HEK293 (cell line): ENCODE measurements at regions not wholly inside any gene's neighbourhood (a gene's known extent, or its start where the extent isn't known, plus 50 kb on each side); places are given as distances from the start of the nearest gene placed in this dataset.

Experiments used
- CTCF ChIA-PET: fragments of 350-600 bp; formaldehyde crosslinking; extraction: SDS; loops from one replicate; lab custom pipeline; 2021; ENCODE audit warnings: antibody characterized with exemption; lab: Yijun Ruan, JAX
- POLR2A ChIA-PET: fragments of 300-600 bp; formaldehyde crosslinking; extraction: SDS; loops from one replicate; lab custom pipeline; 2020; ENCODE audit warnings: antibody characterized with exemption, inconsistent platforms; lab: Yijun Ruan, JAX
- H3K27ac ChIP-seq: fragments of 200-500 bp; sonication (Bioruptor generic); 2 replicates; pipeline ENCODE4 v1.5.1; 2014; ENCODE audit warnings: low read depth, low read length, control low read depth, inconsistent platforms; ENCODE audit errors: extremely low read depth
- H3K36me3 ChIP-seq, 2 experiments: fragments of 200-500 bp in 1 of 2; sonication (Bioruptor generic) in 1 of 2; 1 replicate in 1 of 2; 2 replicates in 1 of 2; pipeline ENCODE4 v1.5.1; 2014 to 2017; ENCODE audit warnings: inconsistent platforms in 2 of 2, low read length in 2 of 2; ENCODE audit not compliant: control insufficient read depth in 2 of 2, insufficient read depth in 1 of 2
- H3K4me1 ChIP-seq: fragments of 200-500 bp; sonication (Bioruptor generic); 2 replicates; pipeline ENCODE4 v1.5.1; 2014; ENCODE audit warnings: mild to moderate bottlenecking, low read length, inconsistent platforms; ENCODE audit not compliant: control insufficient read depth, insufficient read depth
- H3K4me3 ChIP-seq: 2 replicates; pipeline ENCODE4 v1.5.1; 2011; ENCODE audit warnings: low read depth, mild to moderate bottlenecking, control low read depth, low read length, moderate library complexity
- H3K9me3 ChIP-seq: fragments of 200-500 bp; sonication (Bioruptor generic); 2 replicates; pipeline ENCODE4 v1.5.1; 2014; ENCODE audit warnings: low read depth, low read length, inconsistent platforms; ENCODE audit not compliant: control insufficient read depth, insufficient read depth
- BCL11B ChIP-seq: fragments of 450-650 bp; formaldehyde crosslinking; IDR thresholded peaks from 2 replicates; pipeline ENCODE4 v1.5.1; 2016; ENCODE audit warnings: low read depth, missing biosample characterization, missing genetic modification characterization
- FEZF1 ChIP-seq: fragments of 450-650 bp; formaldehyde crosslinking; IDR thresholded peaks from 2 replicates; pipeline ENCODE4 v1.5.1; 2016; ENCODE audit warnings: missing biosample characterization, missing genetic modification characterization
- KLF10 ChIP-seq: fragments of 450-650 bp; IDR thresholded peaks from 2 replicates; pipeline ENCODE4 v1.5.1; 2018; ENCODE audit warnings: missing biosample characterization, mild to moderate bottlenecking, missing genetic modification characterization
- KLF16 ChIP-seq: fragments of 450-650 bp; formaldehyde crosslinking; IDR thresholded peaks from 2 replicates; pipeline ENCODE4 v1.5.1; 2017; ENCODE audit warnings: missing biosample characterization, missing genetic modification characterization
- KLF8 ChIP-seq: fragments of 450-650 bp; formaldehyde crosslinking; IDR thresholded peaks from 2 replicates; pipeline ENCODE4 v1.5.1; 2016; ENCODE audit warnings: missing biosample characterization, missing genetic modification characterization
- RBAK ChIP-seq: fragments of 450-650 bp; formaldehyde crosslinking; IDR thresholded peaks from 2 replicates; pipeline ENCODE4 v1.5.1; 2016; ENCODE audit warnings: missing biosample characterization, missing genetic modification characterization
- YY2 ChIP-seq: fragments of 450-650 bp; formaldehyde crosslinking; IDR thresholded peaks from 2 replicates; pipeline ENCODE4 v1.5.1; 2016; ENCODE audit warnings: missing biosample characterization, missing genetic modification characterization
- ZBTB8A ChIP-seq: fragments of 450-650 bp; formaldehyde crosslinking; IDR thresholded peaks from 2 replicates; pipeline ENCODE4 v1.5.1; 2016; ENCODE audit warnings: missing biosample characterization, missing genetic modification characterization
- ZFP3 ChIP-seq: fragments of 450-650 bp; formaldehyde crosslinking; IDR thresholded peaks from 2 replicates; pipeline ENCODE4 v1.5.1; 2016; ENCODE audit warnings: low read depth, missing biosample characterization, missing genetic modification characterization
- ZFP37 ChIP-seq: fragments of 450-650 bp; formaldehyde crosslinking; IDR thresholded peaks from 2 replicates; pipeline ENCODE4 v1.5.1; 2016; ENCODE audit warnings: missing biosample characterization, missing genetic modification characterization
- ZIC2 ChIP-seq: fragments of 450-650 bp; formaldehyde crosslinking; IDR thresholded peaks from 2 replicates; pipeline ENCODE4 v1.5.1; 2016; ENCODE audit warnings: missing biosample characterization, missing genetic modification characterization
- ZNF140 ChIP-seq: fragments of 450-650 bp; formaldehyde crosslinking; IDR thresholded peaks from 2 replicates; pipeline ENCODE4 v1.5.1; 2016; ENCODE audit warnings: missing biosample characterization, missing genetic modification characterization
- ZNF146 ChIP-seq: fragments of 450-650 bp; formaldehyde crosslinking; IDR thresholded peaks from 2 replicates; pipeline ENCODE4 v1.5.1; 2016; ENCODE audit warnings: missing biosample characterization, missing genetic modification characterization
- ZNF214 ChIP-seq: fragments of 450-650 bp; formaldehyde crosslinking; IDR thresholded peaks from 2 replicates; pipeline ENCODE4 v1.5.1; 2017; ENCODE audit warnings: missing biosample characterization, mild to moderate bottlenecking, missing genetic modification characterization, borderline replicate concordance
- ZNF341 ChIP-seq: fragments of 450-650 bp; formaldehyde crosslinking; IDR thresholded peaks from 2 replicates; pipeline ENCODE4; 2016; ENCODE audit warnings: low read depth, missing biosample characterization, missing genetic modification characterization
- ZNF37A ChIP-seq: fragments of 450-650 bp; IDR thresholded peaks from 2 replicates; pipeline ENCODE4 v1.5.1; 2018; ENCODE audit warnings: missing biosample characterization, missing genetic modification characterization
- ZNF398 ChIP-seq: fragments of 450-650 bp; formaldehyde crosslinking; IDR thresholded peaks from 2 replicates; pipeline ENCODE4 v1.5.1; 2017; ENCODE audit warnings: missing biosample characterization, missing genetic modification characterization
- ZNF416 ChIP-seq: fragments of 450-650 bp; formaldehyde crosslinking; IDR thresholded peaks from 2 replicates; pipeline ENCODE4 v1.5.1; 2016; ENCODE audit warnings: missing biosample characterization, missing genetic modification characterization
- ZNF488 ChIP-seq: fragments of 450-650 bp; formaldehyde crosslinking; IDR thresholded peaks from 2 replicates; pipeline ENCODE4 v1.5.1; 2016; ENCODE audit warnings: missing biosample characterization, missing genetic modification characterization
- ZNF571 ChIP-seq: fragments of 450-650 bp; formaldehyde crosslinking; IDR thresholded peaks from 2 replicates; pipeline ENCODE4 v1.5.0; 2017; ENCODE audit warnings: missing biosample characterization, missing genetic modification characterization
- ZNF600 ChIP-seq: fragments of 450-650 bp; formaldehyde crosslinking; IDR thresholded peaks from 2 replicates; pipeline ENCODE4 v1.5.1; 2016; ENCODE audit warnings: missing biosample characterization, missing genetic modification characterization
- ZNF610 ChIP-seq: fragments of 450-650 bp; formaldehyde crosslinking; IDR thresholded peaks from 2 replicates; pipeline ENCODE4 v1.5.1; 2016; ENCODE audit warnings: missing biosample characterization, missing genetic modification characterization, borderline replicate concordance
- ZNF629 ChIP-seq: fragments of 450-650 bp; formaldehyde crosslinking; IDR thresholded peaks from 2 replicates; pipeline ENCODE4 v1.5.1; 2017; ENCODE audit warnings: missing biosample characterization, missing genetic modification characterization
- ZSCAN30 ChIP-seq: fragments of 450-650 bp; IDR thresholded peaks from 2 replicates; pipeline ENCODE4 v1.5.1; 2018; ENCODE audit warnings: missing biosample characterization, mild to moderate bottlenecking, missing genetic modification characterization, moderate library complexity
- TF ChIP-seq, protein P1 (sequence below): fragments of 450-650 bp; formaldehyde crosslinking; IDR thresholded peaks from 2 replicates; pipeline ENCODE4 v1.5.1; 2017; ENCODE audit warnings: missing biosample characterization, missing genetic modification characterization

DNA sequence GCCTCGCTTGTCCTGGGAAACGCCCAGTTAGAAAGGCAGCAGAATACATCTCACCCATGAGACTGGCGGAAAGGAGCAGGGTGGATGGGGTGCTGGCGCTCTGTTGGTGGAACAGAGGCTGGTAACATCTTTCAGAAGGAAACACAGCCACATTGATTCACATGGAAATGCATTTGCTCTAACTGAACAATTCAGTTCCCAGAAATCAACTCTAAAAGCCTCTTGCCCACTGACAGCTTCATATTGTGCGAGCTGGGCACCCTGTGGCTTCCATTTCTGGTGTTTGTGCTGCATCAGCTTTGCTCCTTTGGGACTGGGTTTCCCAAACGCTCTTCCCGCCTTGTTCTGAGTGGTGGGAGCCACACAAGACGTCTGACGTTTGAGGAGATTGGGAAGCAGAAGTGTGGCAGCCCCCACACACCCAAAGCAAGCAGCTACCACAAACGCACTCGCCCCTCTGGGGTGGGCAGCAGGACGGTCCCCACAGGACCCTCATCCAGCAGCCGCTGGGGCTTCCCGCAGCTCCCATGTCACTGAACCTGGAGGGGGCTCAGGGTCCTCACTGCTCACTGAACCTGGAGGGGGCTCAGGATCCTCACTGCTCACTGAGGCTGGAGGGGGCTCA is 229.5 kb downstream of the ERMARD start (continued):
- no peak for TF ChIP-seq KLF8 (tag by site-specific recombination)
- TF ChIP-seq ZNF140 = no peak
- no peak for TF ChIP-seq ZNF341 (tag by site-specific recombination)

DNA sequence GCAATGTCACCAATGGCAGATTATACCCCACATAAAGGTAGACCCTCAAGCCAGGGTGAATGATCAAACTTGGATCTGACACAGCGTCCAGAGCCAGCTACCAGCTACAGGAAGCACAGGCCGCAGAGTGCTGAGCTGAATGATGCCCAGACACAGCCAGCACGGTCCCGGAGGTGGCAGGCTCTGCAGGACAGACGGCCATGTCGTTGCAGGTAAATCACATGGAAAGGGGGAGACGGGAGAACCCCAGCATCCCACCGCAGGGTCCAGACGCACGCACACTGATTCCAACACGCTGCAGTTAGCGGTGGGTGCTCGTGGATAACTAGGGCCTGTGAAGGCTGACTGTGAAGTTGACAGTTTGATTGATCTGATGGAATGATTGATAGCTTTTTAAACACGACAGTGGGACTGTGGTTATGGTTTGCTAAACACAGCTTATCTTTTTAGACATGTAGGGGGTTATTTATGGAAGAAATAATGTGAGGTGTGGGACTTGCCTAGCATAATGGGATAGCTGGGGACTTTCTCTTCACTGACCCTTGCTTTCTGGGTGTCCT is 228.5 kb downstream of the ERMARD start:
- POLR2A ChIA-PET = no interaction called here
- H3K4me3 ChIP-seq = no peak overlapping the region

GRCh38 chr6:169978615-169979161 is 227.3 kb downstream of the ERMARD start:
- no peak overlapping the region for H3K27ac ChIP-seq
- no peak for TF ChIP-seq ZNF146 (tag by site-specific recombination)
- no peak for TF ChIP-seq RBAK (tag by site-specific recombination)
- no peak for TF ChIP-seq ZNF398 (tag by site-specific recombination)
- TF ChIP-seq ZBTB8A (tag by site-specific recombination) = no peak
- TF ChIP-seq, all 188 proteins: peak for 0
- ChIA-PET POLR2A (no interaction called here), CTCF (interaction anchor here (1.0 kb wide), 1 partner anchor 147 kb away, joined by 3 read pairs; no protein-coding TSS in a partner anchor)
- no peaks in the 10 kb centered on the region for H3K9me3 ChIP-seq
- H3K4me3 ChIP-seq = no peak overlapping the region
- H3K4me1 ChIP-seq = no peaks in the 10 kb centered on the region
- no peaks in the 10 kb centered on the region for H3K36me3 ChIP-seq

More for the DNA sequence above, 228.5 kb downstream of the ERMARD start:
- CTCF ChIA-PET = no interaction called here
- no peak for TF ChIP-seq ZNF629 (tag by site-specific recombination)
- TF ChIP-seq ZNF416 (tag by site-specific recombination) = no peak
- TF ChIP-seq ZIC2 (tag by site-specific recombination) = peak; percentile 38
- H3K36me3 ChIP-seq = no peaks in the 10 kb centered on the region
- no peak overlapping the region for H3K27ac ChIP-seq
- H3K9me3 ChIP-seq = no peaks in the 10 kb centered on the region
- no peaks in the 10 kb centered on the region for H3K4me1 ChIP-seq

GRCh38 chr6:169977434-169978265 is 226.2 kb downstream of the ERMARD start:
- Histone ChIP-seq H3K4me3 (no peak overlapping the region), H3K36me3 (no peaks in the 10 kb centered on the region), H3K27ac (no peak overlapping the region), H3K4me1 (no peaks in the 10 kb centered on the region), H3K9me3 (no peaks in the 10 kb centered on the region)
- POLR2A ChIA-PET = no interaction called here
- CTCF ChIA-PET = interaction anchor here (0.7 to 1.0 kb wide), 2 partner anchors 146 to 188 kb away, joined by 3 read pairs; no protein-coding TSS in a partner anchor
- TF ChIP-seq ZFP37 (no peak), BCL11B (tag by site-specific recombination) (no peak), ZNF488 (tag by site-specific recombination) (no peak), KLF16 (tag by site-specific recombination) (no peak), FEZF1 (no peak), ZNF37A (tag by site-specific recombination) (no peak), KLF10 (tag by site-specific recombination) (no peak), YY2 (no peak), ZBTB8A (tag by site-specific recombination) (no peak), ZNF214 (tag by site-specific recombination) (no peak), RBAK (tag by site-specific recombination) (no peak), ZNF610 (tag by site-specific recombination) (no peak), ZNF571 (tag by site-specific recombination) (no peak), ZFP3 (tag by site-specific recombination) (no peak), ZSCAN30 (tag by site-specific recombination) (no peak), ZNF600 (tag by site-specific recombination) (no peak)
- TF ChIP-seq, protein P1, sequence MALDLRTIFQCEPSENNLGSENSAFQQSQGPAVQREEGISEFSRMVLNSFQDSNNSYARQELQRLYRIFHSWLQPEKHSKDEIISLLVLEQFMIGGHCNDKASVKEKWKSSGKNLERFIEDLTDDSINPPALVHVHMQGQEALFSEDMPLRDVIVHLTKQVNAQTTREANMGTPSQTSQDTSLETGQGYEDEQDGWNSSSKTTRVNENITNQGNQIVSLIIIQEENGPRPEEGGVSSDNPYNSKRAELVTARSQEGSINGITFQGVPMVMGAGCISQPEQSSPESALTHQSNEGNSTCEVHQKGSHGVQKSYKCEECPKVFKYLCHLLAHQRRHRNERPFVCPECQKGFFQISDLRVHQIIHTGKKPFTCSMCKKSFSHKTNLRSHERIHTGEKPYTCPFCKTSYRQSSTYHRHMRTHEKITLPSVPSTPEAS (tag by site-specific recombination) = no peak
